UCSD-AML1 (cell line): ENCODE measurements at regions not wholly inside any gene's neighbourhood (a gene's known extent, or its start where the extent isn't known, plus 50 kb on each side); places are given as distances from the start of the nearest gene placed in this dataset.

ENCODE experiments used
- DNase-seq: peaks from one replicate; lab custom pipeline; 2025; ENCODE audit not compliant: unreplicated experiment; lab: John Stamatoyannopoulos, UW

DNA sequence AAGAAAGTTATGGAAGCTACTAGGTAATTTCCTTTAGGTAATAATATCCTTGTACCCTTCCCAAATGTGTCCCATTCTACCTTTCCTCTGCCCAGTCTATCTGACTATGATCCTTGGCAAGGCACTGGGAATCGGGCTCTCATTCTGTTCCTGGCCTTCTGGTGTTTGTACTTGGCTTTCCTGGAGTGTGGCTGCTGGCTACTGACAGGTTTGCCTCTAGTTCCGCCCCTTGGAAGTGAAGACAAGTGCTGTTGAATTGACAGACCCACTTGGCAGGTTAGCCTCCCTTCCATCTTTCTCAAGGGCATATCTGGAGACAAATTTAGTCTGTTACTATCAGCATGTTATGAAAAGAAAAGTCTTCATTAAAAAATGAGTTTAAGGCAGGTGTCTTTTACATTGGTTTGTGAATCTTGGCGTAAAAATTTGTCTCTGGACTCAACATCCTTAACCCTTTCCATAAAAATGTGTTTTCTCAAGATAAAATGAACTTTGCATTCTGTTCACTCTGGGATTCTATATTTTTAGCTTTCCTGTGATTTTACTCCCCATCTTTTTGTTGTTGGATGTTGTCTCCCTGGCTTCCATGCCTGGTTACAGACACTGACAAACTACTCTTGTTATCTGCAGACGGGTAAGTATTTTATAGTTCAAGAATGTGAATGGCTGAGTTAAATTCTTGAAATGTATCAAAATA lies 287.4 kb upstream of the PDGFD start:
- no peak for DNase-seq

DNA sequence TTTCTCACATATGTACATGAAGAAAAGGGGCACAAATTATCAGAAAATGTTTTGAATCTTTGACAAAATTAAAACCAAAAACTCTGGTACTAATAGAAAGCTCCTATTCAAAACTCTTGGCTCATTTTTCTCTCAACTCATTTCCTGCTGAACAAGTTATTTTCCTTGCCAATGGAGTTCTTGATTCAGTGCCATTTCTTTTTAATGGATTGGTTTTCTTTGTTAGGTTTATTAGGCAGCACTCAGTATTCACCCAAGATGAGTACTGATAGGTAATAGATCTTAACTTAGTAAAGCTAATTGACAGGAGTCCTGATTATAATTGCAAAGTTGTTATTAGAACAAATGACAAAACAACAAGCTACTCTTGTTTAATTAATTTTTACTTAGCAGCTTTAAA lies 279.4 kb upstream of the PDGFD start:
- no peak for DNase-seq

DNA sequence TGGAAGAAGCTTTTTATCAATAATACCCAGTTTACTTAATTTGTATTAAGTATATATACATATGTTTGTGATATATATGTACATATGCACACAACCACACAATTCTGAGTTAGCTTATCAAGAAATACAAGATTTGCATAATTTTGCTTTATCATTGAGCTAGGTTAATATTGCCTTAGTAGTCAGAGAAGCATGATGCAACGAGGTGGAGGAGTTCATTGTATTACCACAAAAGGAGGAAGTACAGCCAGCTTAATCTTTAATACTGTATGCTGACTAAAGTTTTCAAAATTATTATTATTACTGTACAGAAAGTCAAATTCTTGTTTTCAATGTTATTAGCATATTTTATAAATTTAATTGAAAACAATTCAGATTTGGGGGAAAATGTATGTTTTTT lies 278.4 kb upstream of the PDGFD start:
- no peak for DNase-seq

DNA sequence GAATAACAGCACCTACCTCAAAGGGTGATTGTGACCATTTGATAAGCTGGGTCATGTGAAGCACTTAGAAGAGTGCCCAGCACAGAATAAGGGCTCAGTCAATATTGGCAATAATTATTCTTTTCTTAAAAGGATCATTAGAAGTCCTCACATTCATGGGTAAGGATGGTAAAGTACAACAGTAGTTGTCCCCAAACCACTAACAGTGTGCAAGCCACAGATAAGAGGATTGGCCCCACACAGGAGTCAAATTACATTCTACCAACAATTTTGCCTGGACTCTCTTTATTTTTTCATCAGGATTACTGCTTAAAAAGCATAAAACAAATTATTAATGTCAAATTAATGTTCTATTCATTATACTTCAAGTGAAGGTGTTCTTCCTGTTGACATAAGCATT lies 271.5 kb upstream of the PDGFD start:
- no peak for DNase-seq

DNA sequence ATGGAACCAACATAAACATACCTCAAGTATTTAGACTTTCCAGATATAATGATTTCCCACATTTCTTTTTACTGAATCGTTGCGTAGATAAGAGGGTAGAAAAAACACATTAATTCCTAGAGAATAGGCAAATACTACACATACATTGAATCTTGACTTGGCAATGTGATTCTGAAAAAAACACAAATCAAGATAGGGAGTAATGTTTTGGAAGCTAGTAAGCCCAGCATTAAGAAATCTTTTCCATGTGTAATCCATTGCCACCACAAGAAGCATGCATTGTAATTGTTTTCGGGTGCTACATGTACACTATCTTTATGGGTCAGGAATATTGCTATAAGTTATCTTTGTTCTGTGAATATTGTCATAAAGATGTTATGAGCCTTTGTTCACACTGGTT lies 269.8 kb upstream of the PDGFD start:
- DNase-seq = no peak

DNA sequence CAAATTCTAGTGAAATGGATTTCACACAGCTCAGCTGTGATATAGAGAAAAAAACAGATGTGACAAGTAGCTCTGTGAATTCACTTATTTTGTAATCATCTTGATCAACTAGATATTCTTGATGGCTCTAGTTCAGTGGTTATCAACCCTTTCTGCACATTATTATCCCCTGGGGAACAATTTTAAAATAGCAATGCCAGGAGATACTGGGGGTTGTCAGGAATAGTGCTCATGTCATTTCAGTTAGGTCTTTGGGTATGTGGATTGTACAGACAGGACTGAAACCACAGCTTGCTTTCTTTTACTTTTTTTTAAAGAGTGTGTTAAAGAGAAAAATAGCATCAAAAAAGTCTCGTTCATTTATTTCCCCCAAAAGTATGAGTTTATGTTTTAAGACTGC lies 269.0 kb upstream of the PDGFD start:
- no peak for DNase-seq

DNA sequence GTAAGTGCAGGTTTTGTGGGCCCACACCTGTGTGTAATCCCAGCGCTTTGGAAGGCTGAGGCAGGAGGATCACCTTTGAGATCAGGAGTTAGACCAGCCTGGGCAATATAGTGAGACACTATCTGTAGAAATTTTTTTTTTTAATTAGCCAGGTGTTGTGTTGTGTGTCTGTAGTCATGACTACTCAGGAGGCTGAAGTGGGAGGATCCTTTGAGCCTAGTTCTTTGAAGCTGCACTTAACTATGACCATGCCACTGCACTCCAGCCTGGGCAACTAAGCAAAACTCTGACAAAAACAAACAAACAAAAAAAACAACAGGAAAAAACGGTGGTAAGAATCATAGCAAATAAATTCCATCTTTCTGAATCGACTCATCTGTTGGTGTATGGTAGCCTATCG lies 268.6 kb upstream of the PDGFD start:
- no peak for DNase-seq

DNA sequence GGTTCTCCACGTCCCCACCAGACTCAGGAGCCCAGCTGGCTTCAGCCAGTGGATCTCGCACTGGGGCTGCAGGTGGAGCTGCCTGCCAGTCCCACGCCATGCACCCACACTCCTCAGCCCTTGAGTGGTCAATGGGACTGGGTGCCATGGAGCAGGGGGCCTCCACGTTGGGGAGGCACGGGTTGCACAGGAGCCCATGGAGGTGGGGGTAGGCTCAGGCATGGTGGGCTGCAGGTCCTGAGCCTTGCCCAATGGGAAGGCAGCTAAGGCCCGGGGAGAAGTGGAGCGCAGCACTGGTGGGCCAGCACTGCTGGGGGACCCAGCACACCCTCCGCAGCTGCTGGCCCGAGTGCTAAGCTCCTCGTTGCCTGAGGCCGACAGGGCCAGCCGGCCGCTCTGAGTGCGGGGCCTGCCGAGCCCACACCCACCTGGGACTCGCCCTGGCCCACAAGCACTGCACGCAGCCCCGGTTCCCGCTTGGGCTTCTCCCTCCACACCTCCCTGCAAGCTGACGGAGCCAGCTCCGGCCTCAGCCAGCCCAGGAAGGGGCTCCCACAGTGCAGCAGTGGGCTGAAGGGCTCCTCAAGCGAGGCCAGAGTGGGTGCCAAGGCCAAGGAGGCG lies 258.5 kb upstream of the PDGFD start:
- DNase-seq = no peak

DNA sequence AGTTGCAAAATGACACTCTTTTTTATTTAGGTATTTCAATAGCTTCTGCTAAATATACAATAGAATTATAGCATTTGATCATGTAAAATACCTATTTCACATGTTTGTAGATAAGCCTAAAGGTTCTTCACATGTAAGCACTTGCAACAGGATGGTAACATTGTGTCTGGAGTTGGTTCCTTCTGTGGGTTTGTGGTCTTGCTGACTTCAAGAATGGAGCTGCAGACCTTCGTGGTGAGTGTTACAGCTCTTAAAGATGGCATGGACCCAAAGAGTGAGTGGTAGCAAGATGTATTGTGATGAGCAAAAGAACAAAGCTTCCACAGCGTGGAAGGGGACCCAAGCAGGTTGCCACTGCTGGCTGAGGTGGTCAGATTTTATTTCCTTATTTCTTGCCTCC lies 246.4 kb upstream of the PDGFD start:
- DNase-seq = no peak

DNA sequence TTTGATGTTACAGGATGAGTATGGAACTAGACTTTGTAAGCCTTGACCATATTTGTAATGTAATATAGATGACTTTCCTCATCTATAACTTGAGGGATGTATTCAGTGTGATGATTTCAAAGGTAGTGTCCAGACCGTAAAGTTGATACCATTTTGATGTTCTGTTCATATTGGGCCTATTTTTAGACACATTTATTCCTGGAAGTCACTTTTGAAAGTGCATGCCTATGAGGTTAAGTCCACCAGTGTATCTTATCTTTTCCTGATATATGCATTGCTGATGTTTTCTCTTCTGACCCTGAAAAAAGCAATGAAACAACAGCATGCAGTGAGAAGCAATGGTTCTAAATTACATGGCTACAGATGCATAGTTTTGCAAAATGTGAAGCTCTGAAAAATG lies 244.7 kb upstream of the PDGFD start:
- no peak for DNase-seq

DNA sequence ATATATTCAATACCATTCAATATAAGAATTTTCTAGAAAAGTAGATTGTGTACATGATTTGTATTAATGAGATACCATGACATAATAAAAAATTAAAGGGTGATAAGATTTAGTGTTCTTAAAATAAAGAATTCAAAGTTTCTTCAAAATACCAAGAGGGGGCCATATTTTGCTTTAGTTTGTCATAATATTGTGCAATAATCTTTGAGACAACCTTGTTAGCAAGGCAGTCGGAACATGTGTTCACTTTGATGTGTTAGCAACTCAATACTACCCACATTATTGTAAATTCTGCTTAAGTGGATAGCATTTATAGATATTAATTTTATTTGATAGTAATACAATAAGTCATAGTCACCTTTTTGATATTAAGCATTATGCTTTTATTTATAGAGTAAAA lies 241.3 kb upstream of the PDGFD start:
- DNase-seq = no peak

DNA sequence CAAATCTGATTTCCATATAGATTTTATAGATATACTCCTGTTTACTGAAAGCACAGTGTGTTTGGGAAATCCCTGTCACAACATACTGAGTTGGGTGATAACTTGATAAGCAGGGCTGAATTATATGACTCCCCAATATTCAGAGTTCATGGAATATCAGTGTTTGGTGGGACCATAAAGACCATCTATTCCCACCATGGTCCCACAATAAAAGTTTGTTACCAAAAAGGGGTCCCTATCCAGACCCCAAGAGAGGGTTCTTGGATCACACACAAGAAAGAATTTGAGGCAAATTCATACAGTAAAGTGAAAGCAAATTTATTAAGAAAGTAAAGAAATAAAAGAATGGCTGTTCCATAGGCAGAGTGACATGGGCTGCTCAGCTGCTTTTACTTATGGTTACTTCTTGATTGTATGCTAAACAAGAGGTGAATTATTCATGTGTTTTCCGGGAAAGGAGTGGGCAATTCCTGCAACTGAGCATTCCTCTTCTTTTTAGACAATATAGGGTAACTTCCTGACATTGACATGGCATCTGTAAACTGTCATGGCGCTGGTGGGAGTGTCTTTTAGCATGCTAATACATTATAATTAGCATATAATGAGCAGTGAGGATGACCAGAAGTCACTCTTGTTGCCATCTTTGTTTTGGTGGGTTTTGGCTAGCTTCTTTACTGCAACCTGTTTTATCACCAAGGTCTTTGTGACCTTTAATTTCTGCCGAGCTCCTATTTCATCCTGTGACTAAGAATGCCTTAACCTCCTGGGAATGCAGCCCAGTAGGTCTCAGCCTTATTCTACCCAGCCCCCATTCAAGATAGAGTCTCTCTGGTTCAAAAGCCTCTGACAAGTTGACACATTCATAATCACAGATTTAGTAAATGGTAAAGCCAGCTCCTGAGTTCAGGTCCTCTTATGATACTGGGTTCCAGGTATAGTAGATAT lies 240.6 kb upstream of the PDGFD start:
- no peak for DNase-seq

DNA sequence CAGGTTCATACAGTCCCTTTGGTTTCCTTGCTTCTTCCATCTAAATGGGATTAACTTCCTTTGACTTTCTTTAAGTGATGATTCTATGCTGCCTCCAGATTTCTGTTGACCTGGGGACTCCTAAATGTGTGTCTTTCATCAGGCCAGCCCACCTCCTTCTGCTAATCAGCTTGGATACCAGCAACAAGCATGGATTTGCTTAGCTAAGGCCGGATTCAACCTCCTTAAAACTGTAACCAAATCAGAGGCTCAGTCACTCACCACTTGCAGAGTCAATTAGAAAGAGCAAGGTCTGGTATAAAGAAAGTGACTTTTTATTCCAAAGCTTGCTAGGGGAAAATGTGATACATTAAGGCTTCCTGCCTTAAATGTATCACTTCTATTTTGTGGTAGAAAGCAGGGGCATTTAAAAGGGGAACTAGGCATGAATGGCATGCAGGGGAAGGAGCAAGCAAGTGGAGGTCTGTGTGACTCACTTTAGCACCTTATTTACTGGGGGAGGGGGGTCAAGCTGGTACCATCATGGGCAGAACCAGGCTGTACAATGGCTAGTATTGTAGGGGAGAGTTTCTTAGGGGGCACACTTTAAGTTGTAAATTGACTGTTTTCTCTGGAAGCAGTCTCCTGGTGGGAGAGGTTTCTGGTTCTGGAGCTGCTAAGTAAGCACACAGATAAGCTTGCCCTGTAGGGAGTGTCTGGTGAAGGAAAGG lies 239.0 kb upstream of the PDGFD start:
- DNase-seq = no peak

DNA sequence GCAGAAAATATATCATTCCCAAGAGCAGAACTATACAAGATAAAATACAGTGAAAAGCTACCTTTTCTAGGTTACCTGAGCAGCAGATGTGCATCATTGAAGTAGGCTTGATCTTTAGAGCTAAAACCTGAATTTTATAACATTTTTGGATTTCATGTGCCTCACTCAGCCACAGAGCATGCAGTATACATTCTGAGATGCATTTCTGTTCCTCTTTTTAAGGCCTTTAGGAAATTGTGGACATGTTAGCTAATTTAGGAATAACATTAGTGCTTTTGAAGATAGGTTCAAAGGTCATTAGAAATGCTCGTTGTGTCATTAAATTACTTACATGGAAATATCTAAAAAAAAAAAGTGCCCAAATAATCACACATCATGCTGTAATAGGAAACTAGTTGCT lies 230.6 kb upstream of the PDGFD start:
- DNase-seq = no peak

DNA sequence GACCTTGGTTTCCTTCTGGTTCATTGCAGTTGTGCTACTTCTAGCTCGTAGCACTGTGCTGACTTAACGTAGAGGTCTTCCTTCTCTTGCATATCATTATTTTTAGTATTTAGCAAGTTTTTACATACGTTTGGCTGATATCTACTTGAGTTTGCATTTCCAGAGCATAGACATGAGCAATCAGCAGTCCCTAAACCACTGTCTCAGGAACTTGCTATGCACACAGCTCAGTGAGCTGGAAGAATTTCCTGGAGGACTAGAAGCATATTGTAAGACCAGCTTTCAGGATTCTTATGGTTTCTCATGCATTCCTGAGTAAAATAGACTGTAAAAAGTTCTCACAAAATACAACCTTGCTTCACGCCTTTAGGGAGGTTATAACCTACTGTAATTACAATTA lies 226.7 kb upstream of the PDGFD start:
- DNase-seq = no peak

DNA sequence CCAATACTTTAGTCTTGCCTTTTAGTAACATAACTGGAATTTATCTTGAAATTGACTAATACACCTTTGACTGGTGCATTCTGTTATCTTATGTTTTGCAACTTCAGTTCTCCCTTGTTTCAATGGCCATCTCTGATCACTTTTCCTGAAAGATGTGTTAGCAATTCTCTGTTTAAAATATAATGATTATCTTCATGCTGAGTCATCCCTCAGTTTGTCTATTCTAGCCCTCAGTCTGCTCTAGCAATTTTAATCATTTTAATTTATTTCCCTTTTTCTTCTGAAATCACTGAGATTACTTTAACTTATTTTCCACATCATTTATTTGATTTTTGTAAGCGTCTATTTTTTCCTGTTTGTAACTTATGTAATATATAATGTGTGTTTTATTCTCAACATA lies 221.9 kb upstream of the PDGFD start:
- DNase-seq = no peak

DNA sequence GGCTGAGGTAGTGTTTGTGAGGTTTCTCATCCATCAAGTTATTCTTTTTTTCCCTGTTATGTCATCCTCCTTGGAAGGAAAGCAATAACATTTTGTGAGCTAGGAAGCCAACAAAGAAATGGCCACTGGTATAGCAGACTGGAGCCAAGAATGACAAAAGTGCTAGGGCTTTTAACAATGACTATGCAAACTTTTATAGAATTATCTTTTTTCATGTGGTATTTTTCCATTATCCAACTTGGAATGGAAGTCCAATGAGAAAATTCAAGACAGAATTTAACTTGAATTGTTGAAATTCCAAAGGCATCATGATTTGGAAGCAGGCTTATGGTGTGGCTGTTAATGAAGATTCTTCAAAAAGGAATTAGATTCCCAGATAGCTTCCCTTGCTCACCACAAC lies 216.4 kb upstream of the PDGFD start:
- DNase-seq = no peak

DNA sequence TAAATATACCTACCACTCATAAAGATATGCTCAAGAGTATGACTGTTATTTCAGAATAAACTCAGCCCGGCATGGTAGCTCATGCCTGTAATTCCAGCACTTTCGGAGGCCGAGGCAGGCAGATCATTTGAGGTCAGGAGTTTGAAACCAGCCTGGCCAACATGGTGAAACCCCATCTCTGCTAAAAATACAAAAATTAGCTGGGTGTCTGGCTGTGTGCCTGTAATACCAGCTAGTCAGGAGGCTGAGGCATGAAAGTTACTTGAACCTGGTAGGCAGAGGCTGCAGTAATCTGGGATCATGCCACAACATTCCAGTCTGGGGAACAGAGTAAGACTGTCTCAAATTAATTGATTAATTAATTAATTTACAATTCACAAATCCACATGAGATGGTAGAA lies 208.2 kb upstream of the PDGFD start:
- DNase-seq = no peak

DNA sequence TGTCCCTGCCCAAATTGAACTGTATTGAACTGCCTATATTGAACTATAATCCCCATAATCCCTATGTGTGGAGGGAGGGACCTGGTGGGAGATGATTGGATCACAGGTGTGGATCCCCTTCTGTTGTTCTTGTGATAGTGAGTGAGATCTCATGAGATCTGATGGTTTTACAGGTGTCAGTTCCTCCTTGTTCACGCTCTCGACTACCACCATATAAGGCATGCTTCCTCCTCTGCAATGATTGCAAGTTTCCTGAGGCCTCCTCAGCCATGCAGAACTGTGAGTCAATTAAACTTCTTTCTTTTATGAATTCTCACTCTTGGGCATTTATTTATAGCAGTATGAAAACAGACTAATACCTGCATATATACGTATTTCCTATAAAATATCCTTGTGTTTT lies 206.5 kb upstream of the PDGFD start:
- no peak for DNase-seq

DNA sequence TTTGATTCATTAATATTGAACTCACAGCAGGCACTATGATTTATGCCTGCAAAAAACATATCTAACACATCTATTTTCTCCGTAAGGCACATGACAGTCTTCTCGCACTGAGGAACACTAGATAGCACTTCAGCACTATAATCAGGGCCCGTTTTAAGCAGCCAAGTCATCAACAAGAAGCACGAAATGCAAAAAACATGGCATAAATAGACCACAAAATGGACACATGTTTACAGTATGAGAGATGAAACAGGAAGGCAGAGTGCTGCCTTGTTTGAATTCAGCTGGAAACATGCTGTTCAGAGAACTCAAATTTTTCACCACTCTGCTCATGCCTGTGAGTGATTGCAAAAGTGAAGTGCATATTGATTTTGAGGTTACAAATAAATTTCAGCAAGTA lies 205.8 kb upstream of the PDGFD start:
- DNase-seq = no peak

DNA sequence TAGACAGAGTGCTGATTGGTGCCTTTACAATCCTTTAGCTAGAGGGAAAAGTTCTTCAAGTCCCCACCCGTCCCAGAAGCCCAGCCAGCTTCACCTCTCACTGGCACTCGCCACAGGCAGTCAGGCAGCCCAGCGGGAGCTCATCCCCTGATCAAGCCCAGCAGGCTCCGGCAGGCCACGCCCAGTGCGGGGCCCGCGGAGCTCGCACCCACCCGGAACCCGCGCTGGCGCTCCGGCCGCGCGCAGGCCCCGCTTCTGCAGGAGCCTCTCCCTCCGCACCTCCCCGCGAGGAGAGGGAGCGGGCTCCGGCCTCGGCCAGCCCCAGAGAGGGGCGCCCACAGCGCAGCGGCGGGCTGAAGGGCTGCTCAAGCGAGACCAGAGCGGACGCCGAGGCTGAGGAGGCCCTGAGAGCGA lies 202.4 kb upstream of the PDGFD start:
- DNase-seq = no peak

DNA sequence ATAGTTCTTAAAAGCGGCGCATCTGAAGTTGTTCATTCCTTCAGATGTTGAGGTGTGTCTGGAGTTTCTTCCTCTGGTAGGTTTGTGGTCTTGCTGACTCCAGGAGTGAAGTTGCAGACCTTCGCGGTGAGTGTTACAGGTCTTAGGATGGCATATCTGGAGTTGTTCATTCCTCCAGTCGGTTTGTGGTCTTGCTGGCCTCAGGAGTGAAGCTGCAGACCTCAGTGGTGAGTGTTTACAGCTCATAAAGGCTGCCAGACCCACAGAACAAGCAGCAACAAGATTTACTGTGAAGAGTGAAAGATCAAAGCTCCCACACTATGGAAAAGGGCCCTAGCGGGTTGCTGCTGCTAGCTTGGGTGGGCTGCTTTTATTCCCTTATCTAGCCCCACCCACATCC lies 201.7 kb upstream of the PDGFD start:
- DNase-seq = no peak
